ENCODE measurements at regions not wholly inside any gene's neighbourhood (a gene's known extent, or its start where the extent isn't known, plus 50 kb on each side); places are given as distances from the start of the nearest gene placed in this dataset.

DNA sequence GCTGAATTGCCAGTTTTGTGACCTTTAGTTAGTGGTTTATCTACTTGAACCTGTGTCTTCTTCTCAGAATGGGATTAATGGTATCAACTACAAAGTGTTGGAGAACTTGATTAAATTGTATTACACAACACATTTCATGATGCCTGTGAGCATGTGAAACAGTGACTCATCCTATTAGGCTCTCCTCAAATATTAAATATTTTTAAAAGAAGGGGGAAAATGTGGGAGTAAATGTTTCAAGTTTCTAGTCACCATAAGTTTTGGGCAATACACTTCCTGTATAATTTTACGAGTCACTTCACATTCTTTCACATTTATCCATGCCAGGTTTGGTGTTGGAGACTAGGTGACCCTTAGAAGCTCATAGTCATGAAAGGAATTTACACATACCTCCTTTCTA lies 147.0 kb downstream of the HS3ST1 start:
- TF ChIP-seq, protein P1, sequence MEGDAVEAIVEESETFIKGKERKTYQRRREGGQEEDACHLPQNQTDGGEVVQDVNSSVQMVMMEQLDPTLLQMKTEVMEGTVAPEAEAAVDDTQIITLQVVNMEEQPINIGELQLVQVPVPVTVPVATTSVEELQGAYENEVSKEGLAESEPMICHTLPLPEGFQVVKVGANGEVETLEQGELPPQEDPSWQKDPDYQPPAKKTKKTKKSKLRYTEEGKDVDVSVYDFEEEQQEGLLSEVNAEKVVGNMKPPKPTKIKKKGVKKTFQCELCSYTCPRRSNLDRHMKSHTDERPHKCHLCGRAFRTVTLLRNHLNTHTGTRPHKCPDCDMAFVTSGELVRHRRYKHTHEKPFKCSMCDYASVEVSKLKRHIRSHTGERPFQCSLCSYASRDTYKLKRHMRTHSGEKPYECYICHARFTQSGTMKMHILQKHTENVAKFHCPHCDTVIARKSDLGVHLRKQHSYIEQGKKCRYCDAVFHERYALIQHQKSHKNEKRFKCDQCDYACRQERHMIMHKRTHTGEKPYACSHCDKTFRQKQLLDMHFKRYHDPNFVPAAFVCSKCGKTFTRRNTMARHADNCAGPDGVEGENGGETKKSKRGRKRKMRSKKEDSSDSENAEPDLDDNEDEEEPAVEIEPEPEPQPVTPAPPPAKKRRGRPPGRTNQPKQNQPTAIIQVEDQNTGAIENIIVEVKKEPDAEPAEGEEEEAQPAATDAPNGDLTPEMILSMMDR (IDR thresholded peaks at IDR 0.05): no peak
- no peak overlapping the region for H3K27ac ChIP-seq
- H3K9me3 ChIP-seq: no peaks in the 10 kb centered on the region
- H3K4me3 ChIP-seq: no peak overlapping the region
- no peaks in the 10 kb centered on the region for H3K4me1 ChIP-seq (ENCODE audit: control insufficient read depth in 1 of 2, low read depth in 2 of 2)
- no peaks in the 10 kb centered on the region for H3K27me3 ChIP-seq (replicated peaks; ENCODE audit: insufficient read depth)
- no peak for DNase-seq (ENCODE audit: low spot score)
- ATAC-seq (ENCODE audit: insufficient number of reproducible peaks, low FRiP score, low read depth): no peak
- no peaks in the 10 kb centered on the region for H3K36me3 ChIP-seq

DNA sequence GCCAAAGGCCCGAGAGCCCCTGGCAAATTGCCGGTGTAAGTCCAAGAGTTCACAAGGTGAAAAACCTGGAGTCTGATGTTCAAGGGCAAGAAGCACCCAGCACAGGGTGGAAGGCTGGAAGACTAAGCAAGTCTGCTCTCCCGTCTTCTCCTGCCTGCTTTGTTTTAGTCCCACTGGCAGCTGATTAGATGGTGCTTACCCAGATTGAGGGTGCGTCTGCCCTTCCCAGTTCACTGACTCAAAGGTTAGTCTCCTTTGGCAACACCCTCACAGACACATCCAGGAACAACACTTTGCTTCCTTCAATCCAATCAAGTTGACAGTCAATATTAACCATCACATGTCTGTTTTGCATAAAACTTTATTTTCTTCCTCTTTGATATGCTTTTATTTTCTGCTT lies 157.4 kb downstream of the HS3ST1 start:
- TF ChIP-seq, protein P1 (IDR thresholded peaks at IDR 0.05): no peak
- Histone ChIP-seq H3K27ac (no peak overlapping the region), H3K4me3 (no peak overlapping the region), H3K4me1 (ENCODE audit: control insufficient read depth in 1 of 2, low read depth in 2 of 2) (no peaks in the 10 kb centered on the region), H3K36me3 (no peaks in the 10 kb centered on the region), H3K9me3 (no peaks in the 10 kb centered on the region), H3K27me3 (replicated peaks; ENCODE audit: insufficient read depth) (no peaks in the 10 kb centered on the region)
- ATAC-seq (ENCODE audit: insufficient number of reproducible peaks, low FRiP score, low read depth) (no peak), DNase-seq (ENCODE audit: low spot score) (no peak)

DNA sequence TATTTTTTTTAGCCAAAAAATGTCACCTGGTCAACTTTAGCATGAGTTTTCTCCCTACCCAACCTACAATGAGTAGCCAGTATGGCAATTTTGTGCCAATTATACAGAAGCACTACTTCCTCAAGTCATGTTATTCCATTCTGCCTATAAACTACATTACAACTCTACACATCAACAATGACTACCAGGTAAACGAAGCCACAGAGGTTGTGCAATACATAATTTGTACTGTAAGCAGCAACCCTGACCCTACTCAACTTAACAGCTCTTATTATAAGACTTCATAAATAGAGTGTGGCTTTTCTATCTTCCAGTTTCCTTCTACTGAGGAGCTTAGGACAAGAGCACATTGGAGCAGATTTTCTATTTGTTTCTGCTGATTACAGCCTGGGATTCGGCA lies 160.5 kb downstream of the HS3ST1 start:
- Histone ChIP-seq H3K27me3 (replicated peaks; ENCODE audit: insufficient read depth) (no peaks in the 10 kb centered on the region), H3K9me3 (no peaks in the 10 kb centered on the region), H3K27ac (no peak overlapping the region), H3K36me3 (no peaks in the 10 kb centered on the region), H3K4me3 (no peak overlapping the region), H3K4me1 (ENCODE audit: control insufficient read depth in 1 of 2, low read depth in 2 of 2) (no peaks in the 10 kb centered on the region)
- DNase-seq (ENCODE audit: low spot score) (no peak), ATAC-seq (ENCODE audit: insufficient number of reproducible peaks, low FRiP score, low read depth) (no peak)
- TF ChIP-seq, protein P1 (IDR thresholded peaks at IDR 0.05): no peak

DNA sequence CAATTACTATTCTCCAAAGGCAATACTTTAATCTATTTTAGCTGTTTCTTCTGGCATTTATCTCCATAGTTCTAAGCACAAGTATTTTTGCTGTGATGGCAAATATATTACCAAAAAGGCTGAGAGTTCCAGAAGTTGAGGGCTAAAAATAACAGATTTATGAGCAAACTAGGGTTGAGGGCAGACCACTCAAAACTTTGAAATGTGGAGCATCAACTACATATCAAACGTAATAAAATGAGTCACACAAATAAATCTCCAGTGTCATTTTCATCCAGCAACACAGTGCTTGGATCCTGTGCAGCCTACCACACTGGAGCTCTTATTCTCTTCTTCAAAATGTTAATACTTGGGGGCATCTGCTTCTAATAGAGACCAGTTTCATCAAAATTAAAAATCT lies 163.9 kb downstream of the HS3ST1 start:
- DNase-seq (ENCODE audit: low spot score) (no peak), ATAC-seq (ENCODE audit: insufficient number of reproducible peaks, low FRiP score, low read depth) (no peak)

DNA sequence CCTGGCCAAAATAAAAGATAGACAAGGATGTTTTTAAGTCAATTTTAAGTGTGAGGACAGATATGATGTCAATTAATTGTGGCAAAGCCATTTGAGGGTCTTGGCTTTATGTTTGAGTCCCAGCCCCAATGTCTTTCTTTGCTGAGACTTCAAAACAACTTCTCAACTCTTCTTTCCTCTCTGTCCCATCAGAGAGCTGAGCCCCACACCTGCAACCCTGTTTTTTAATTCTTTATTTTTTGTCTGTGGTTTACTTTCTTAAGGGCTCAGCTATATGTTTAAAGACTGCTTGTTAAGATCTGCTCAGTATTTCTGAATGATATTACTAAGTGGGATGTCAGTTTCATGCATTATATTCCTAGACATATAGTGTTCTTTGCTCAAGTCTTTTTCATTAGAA lies 164.3 kb downstream of the HS3ST1 start:
- Histone ChIP-seq H3K4me3 (no peak overlapping the region), H3K9me3 (no peaks in the 10 kb centered on the region), H3K36me3 (no peaks in the 10 kb centered on the region), H3K27me3 (replicated peaks; ENCODE audit: insufficient read depth) (no peaks in the 10 kb centered on the region), H3K4me1 (ENCODE audit: control insufficient read depth in 1 of 2, low read depth in 2 of 2) (no peaks in the 10 kb centered on the region), H3K27ac (no peak overlapping the region)
- ATAC-seq (ENCODE audit: insufficient number of reproducible peaks, low FRiP score, low read depth): no peak
- DNase-seq (ENCODE audit: low spot score): no peak
- TF ChIP-seq, protein P1 (IDR thresholded peaks at IDR 0.05): no peak

More for the DNA sequence above, 163.9 kb downstream of the HS3ST1 start:
- no peaks in the 10 kb centered on the region for H3K36me3 ChIP-seq
- no peak overlapping the region for H3K4me3 ChIP-seq
- H3K4me1 ChIP-seq (ENCODE audit: control insufficient read depth in 1 of 2, low read depth in 2 of 2): no peaks in the 10 kb centered on the region
- TF ChIP-seq, protein P1 (IDR thresholded peaks at IDR 0.05): no peak
- no peaks in the 10 kb centered on the region for H3K9me3 ChIP-seq
- no peak overlapping the region for H3K27ac ChIP-seq
- no peaks in the 10 kb centered on the region for H3K27me3 ChIP-seq (replicated peaks; ENCODE audit: insufficient read depth)
